HG02938 (cell line): ENCODE measurements at regions not wholly inside any gene's neighbourhood (a gene's known extent, or its start where the extent isn't known, plus 50 kb on each side); places are given as distances from the start of the nearest gene placed in this dataset.

Experiments used
- ATAC-seq: cut with Tn5 transposase; IDR thresholded peaks from one replicate; pipeline ENCODE4 v1.9.1; 2021; ENCODE audit warnings: mild to moderate bottlenecking, moderate library complexity; ENCODE audit not compliant: unreplicated experiment

GRCh38 chr2:186276909-186277308, 209.2 kb upstream of the ZC3H15 start:
- ATAC-seq: no peak

GRCh38 chr2:186281726-186282125, 204.3 kb upstream of the ZC3H15 start:
- no peak for ATAC-seq

- no peak for ATAC-seq
These were observed 191.7 kb upstream of the ZC3H15 start for GRCh38 chr2:186294248-186294888.

- ATAC-seq: no peak
These were observed 186.4 kb upstream of the ZC3H15 start for GRCh38 chr2:186299610-186300009.

GRCh38 chr2:186302263-186302662, 183.8 kb upstream of the ZC3H15 start:
- ATAC-seq: no peak

GRCh38 chr2:186303091-186303490, 183.0 kb upstream of the ZC3H15 start:
- no peak for ATAC-seq

- ATAC-seq: no peak
These were observed 182.0 kb upstream of the ZC3H15 start for GRCh38 chr2:186304064-186304463.

- no peak for ATAC-seq
These were observed 179.3 kb upstream of the ZC3H15 start for GRCh38 chr2:186306754-186307153.

- peak; percentile 65 for ATAC-seq
These were observed 178.2 kb upstream of the ZC3H15 start for GRCh38 chr2:186307871-186308270.

GRCh38 chr2:186308347-186308746, 177.7 kb upstream of the ZC3H15 start:
- no peak for ATAC-seq

- ATAC-seq: no peak
These were observed 176.2 kb upstream of the ZC3H15 start for GRCh38 chr2:186309901-186310300.

- ATAC-seq: no peak
These were observed 167.0 kb upstream of the ZC3H15 start for GRCh38 chr2:186319105-186319504.

GRCh38 chr2:186325827-186326535, 160.1 kb upstream of the ZC3H15 start:
- no peak for ATAC-seq

GRCh38 chr2:186327251-186327868, 158.7 kb upstream of the ZC3H15 start:
- peak; percentile 76 for ATAC-seq

GRCh38 chr2:186328838-186329237, 157.2 kb upstream of the ZC3H15 start:
- ATAC-seq: no peak

- ATAC-seq: no peak
These were observed 156.0 kb upstream of the ZC3H15 start for GRCh38 chr2:186330050-186330449.

GRCh38 chr2:186339716-186340115, 146.3 kb upstream of the ZC3H15 start:
- no peak for ATAC-seq

GRCh38 chr2:186342029-186342428, 144.0 kb upstream of the ZC3H15 start:
- no peak for ATAC-seq

GRCh38 chr2:186345745-186346144, 140.3 kb upstream of the ZC3H15 start:
- ATAC-seq: peak; percentile 35

GRCh38 chr2:186346216-186346615, 139.8 kb upstream of the ZC3H15 start:
- no peak for ATAC-seq

- ATAC-seq: no peak
These were observed 138.6 kb upstream of the ZC3H15 start for GRCh38 chr2:186347472-186347871.

GRCh38 chr2:186348200-186348599, 137.9 kb upstream of the ZC3H15 start:
- ATAC-seq: no peak
